ENCODE measurements at regions not wholly inside any gene's neighbourhood (a gene's known extent, or its start where the extent isn't known, plus 50 kb on each side); places are given as distances from the start of the nearest gene placed in this dataset.

- CTCF ChIA-PET: no interaction called here
These were observed 402.3 kb downstream of the TYW1 start for GRCh38 chr7:67398916-67399315.

GRCh38 chr7:67401492-67401891 is 404.9 kb downstream of the TYW1 start:
- ChIA-PET CTCF (no interaction called here), POLR2A (no interaction called here)
- no peak for DNase-seq (ENCODE audit: low read depth, low spot score)
- TF ChIP-seq CTCF (IDR thresholded peaks at IDR 0.05; ENCODE audit: insufficient read depth, low read length, missing control alignments): no peak
- H3K4me3 ChIP-seq (ENCODE audit: low read depth, low read length): no peak overlapping the region

More at GRCh38 chr7:67398916-67399315, 402.3 kb downstream of the TYW1 start:
- DNase-seq (ENCODE audit: low read depth, low spot score): no peak
- TF ChIP-seq CTCF (IDR thresholded peaks at IDR 0.05; ENCODE audit: insufficient read depth, low read length, missing control alignments): no peak
- H3K4me3 ChIP-seq (ENCODE audit: low read depth, low read length): no peak overlapping the region
- POLR2A ChIA-PET: no interaction called here

GRCh38 chr7:67402280-67402679 is 405.6 kb downstream of the TYW1 start:
- no peak for DNase-seq (ENCODE audit: low read depth, low spot score)
- no peak for TF ChIP-seq CTCF (IDR thresholded peaks at IDR 0.05; ENCODE audit: insufficient read depth, low read length, missing control alignments)
- CTCF ChIA-PET: no interaction called here
- POLR2A ChIA-PET: no interaction called here
- H3K4me3 ChIP-seq (ENCODE audit: low read depth, low read length): no peak overlapping the region

GRCh38 chr7:67406976-67407375 is 410.3 kb downstream of the TYW1 start:
- ChIA-PET POLR2A (no interaction called here), CTCF (no interaction called here)
- no peak overlapping the region for H3K4me3 ChIP-seq (ENCODE audit: low read depth, low read length)
- DNase-seq (ENCODE audit: low read depth, low spot score): no peak
- TF ChIP-seq CTCF (IDR thresholded peaks at IDR 0.05; ENCODE audit: insufficient read depth, low read length, missing control alignments): no peak

- no peak overlapping the region for H3K4me3 ChIP-seq (ENCODE audit: low read depth, low read length)
- ChIA-PET CTCF (no interaction called here), POLR2A (no interaction called here)
- no peak for DNase-seq (ENCODE audit: low read depth, low spot score)
- no peak for TF ChIP-seq CTCF (IDR thresholded peaks at IDR 0.05; ENCODE audit: insufficient read depth, low read length, missing control alignments)
These were observed 410.9 kb downstream of the TYW1 start for GRCh38 chr7:67407392-67408071.

- no peak overlapping the region for H3K4me3 ChIP-seq (ENCODE audit: low read depth, low read length)
- CTCF ChIA-PET: no interaction called here
- no peak for DNase-seq (ENCODE audit: low read depth, low spot score)
- TF ChIP-seq CTCF (IDR thresholded peaks at IDR 0.05; ENCODE audit: insufficient read depth, low read length, missing control alignments): no peak
- POLR2A ChIA-PET: no interaction called here
These were observed 411.5 kb downstream of the TYW1 start for GRCh38 chr7:67408109-67408508.
